ENCODE measurements at regions not wholly inside any gene's neighbourhood (a gene's known extent, or its start where the extent isn't known, plus 50 kb on each side); places are given as distances from the start of the nearest gene placed in this dataset.

- no peak for DNase-seq
- Histone ChIP-seq H3K36me3 (no peaks in the 10 kb centered on the region), H3K9me3 (no peaks in the 10 kb centered on the region), H3K27ac (no peak overlapping the region), H3K4me1 (no peaks in the 10 kb centered on the region), H3K4me3 (no peak overlapping the region), H3K27me3 (no peaks in the 10 kb centered on the region)
- ATAC-seq = no peak
- intact Hi-C loops (cut with DNase I) = no loop called here
- no peak for TF ChIP-seq CTCF (IDR thresholded peaks at IDR 0.05)
- 92 to 96% methylated on average over 5 of the region's 5 CpGs for WGBS, 2 donors
Measured at GRCh38 chr12:97745406-97746101, 282.9 kb downstream of the RMST start.

GRCh38 chr12:97748298-97748697 lies 285.7 kb downstream of the RMST start:
- intact Hi-C loops (cut with DNase I) = no loop called here
- H3K36me3 ChIP-seq = no peaks in the 10 kb centered on the region
- no peak for TF ChIP-seq CTCF (IDR thresholded peaks at IDR 0.05)
- no peak overlapping the region for H3K4me3 ChIP-seq
- H3K9me3 ChIP-seq = no peaks in the 10 kb centered on the region
- DNase-seq (no peak), ATAC-seq (no peak)
- no peak overlapping the region for H3K27ac ChIP-seq
- H3K27me3 ChIP-seq = no peaks in the 10 kb centered on the region
- 52 to 59% methylated on average over 2 of the region's 2 CpGs for WGBS, 2 donors
- H3K4me1 ChIP-seq = no peaks in the 10 kb centered on the region

GRCh38 chr12:97751704-97752103 lies 289.1 kb downstream of the RMST start:
- Histone ChIP-seq H3K4me1 (no peaks in the 10 kb centered on the region), H3K36me3 (no peaks in the 10 kb centered on the region), H3K27ac (no peak overlapping the region), H3K27me3 (no peaks in the 10 kb centered on the region), H3K9me3 (no peaks in the 10 kb centered on the region), H3K4me3 (no peak overlapping the region)
- DNase-seq = no peak
- 72% methylated on average over 3 of the region's 3 CpGs for WGBS, 2 donors
- no peak for TF ChIP-seq CTCF (IDR thresholded peaks at IDR 0.05)
- ATAC-seq = no peak
- intact Hi-C loops (cut with DNase I) = no loop called here

GRCh38 chr12:97752129-97752528 lies 289.5 kb downstream of the RMST start:
- H3K36me3 ChIP-seq = no peaks in the 10 kb centered on the region
- no peak overlapping the region for H3K4me3 ChIP-seq
- no peaks in the 10 kb centered on the region for H3K4me1 ChIP-seq
- no peak for TF ChIP-seq CTCF (IDR thresholded peaks at IDR 0.05)
- H3K27me3 ChIP-seq = no peaks in the 10 kb centered on the region
- ATAC-seq (no peak), DNase-seq (no peak)
- no peaks in the 10 kb centered on the region for H3K9me3 ChIP-seq
- H3K27ac ChIP-seq = no peak overlapping the region
- intact Hi-C loops (cut with DNase I) = no loop called here

Data from heart right ventricle (tissue), 16 donors.